NCI-H524 (cell line): ENCODE measurements at regions not wholly inside any gene's neighbourhood (a gene's known extent, or its start where the extent isn't known, plus 50 kb on each side); places are given as distances from the start of the nearest gene placed in this dataset.
A peak's percentile ranks its signal among the peaks of the same experiment; 100 is the strongest.

Experiments used
- DNase-seq, 2 experiments: peaks; one replicate each; lab custom pipeline; 2025; lab: John Stamatoyannopoulos, UW

- no peak for DNase-seq
Measured at GRCh38 chr2:226680719-226681118, 118.9 kb downstream of the IRS1 start.

DNA sequence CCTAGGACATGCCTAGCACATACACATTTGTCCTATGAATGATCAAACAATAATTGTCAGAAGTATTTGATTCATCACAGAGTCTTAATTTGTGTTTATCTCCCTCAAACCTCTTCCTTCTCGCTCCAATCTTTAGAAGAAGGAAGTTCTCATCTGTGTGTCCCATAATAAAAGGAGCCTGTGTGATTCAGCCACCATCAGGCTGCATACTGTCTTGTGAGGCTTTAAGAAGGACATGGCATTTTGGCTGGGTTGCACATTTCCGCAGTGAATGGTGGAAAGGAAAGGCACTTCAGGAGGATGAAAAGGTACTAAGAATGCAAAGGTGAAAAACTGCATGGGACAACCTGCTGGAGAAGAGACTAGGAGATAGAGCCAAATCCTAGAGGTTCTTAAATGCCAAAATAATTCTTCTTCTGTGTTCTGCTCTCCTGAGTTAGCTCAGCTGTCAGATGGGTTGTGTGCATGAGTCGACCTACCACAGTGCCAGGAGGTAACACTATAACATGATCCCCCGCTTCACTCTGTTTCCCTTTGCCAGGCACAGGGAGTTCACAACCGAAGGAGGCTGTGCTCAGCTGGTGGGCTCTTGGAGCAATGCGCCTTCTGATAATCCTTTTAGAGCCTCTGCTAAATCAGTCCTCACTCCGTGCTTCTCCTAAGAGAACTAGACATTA is 120.1 kb downstream of the IRS1 start:
- DNase-seq = peak in 1 of 2 experiments; percentile 31

- no peak for DNase-seq
Measured at GRCh38 chr2:226678422-226678821, 121.2 kb downstream of the IRS1 start.

DNA sequence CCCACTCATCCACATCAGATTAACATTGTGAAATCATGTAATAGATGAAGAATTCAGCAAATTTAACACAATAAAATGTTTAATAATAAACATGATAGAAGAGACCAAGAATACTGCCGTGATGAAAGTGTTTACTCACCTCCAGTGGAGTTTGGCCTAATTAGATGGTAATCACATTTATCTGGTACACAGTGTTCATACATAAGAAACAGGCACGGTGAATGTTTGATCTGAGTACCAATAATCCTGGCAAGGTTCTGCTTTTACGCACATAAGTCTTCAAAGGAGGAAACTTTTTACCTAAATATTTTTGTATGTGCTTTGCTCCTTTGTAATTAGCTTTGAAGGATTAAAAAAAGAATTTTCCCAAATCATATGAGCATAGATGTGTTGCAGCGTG is 122.5 kb downstream of the IRS1 start:
- no peak for DNase-seq

DNA sequence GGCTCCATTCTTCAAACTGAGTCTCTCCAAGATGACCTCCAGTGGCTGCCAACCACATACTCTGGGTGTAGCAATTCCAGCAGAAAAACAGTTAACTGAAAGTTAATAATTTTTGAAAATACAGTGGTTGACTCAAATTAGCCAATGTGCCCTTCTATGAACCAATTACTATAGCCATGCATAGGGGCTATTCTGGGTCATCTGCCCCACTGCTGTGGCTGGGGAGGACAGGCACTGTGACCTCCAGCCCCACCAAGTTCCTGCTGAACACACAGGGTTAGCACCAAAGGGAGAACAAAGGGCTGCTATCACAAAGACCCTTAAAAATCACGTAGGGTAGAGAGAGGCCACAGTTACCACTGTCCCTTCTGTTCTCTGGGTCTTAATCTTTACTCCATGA is 123.0 kb downstream of the IRS1 start:
- DNase-seq = no peak

GRCh38 chr2:226674123-226674522 is 125.5 kb downstream of the IRS1 start:
- no peak for DNase-seq

- DNase-seq = no peak
Measured at GRCh38 chr2:226673314-226673723, 126.3 kb downstream of the IRS1 start.

GRCh38 chr2:226671141-226671676 is 128.4 kb downstream of the IRS1 start:
- DNase-seq = peak in 1 of 2 experiments; percentile 42

GRCh38 chr2:226669905-226670304 is 129.7 kb downstream of the IRS1 start:
- no peak for DNase-seq

GRCh38 chr2:226669249-226669648 is 130.4 kb downstream of the IRS1 start:
- no peak for DNase-seq

DNA sequence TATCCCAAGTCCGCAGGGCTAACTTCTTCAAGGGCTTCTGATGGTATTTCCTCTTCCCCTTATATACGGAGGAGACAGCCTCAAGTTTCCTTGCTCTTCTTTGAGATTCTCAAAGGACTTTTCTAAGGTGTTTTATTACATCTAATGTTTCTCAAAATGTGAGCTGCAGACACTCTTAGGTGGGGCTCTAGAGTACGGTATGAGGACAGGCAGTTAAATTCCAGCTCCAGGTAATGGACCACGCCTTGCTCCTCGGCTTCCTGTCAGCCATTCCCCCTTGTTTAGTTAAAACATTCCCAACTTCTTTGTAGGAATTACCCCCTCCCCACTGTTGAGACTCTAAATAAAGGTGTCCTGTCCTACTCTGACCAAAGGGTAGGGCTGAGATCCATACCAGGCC is 131.9 kb downstream of the IRS1 start:
- no peak for DNase-seq

GRCh38 chr2:226665306-226665831 is 134.3 kb downstream of the IRS1 start:
- no peak for DNase-seq

- DNase-seq = no peak
Measured at GRCh38 chr2:226664661-226665060, 135.0 kb downstream of the IRS1 start.

DNA sequence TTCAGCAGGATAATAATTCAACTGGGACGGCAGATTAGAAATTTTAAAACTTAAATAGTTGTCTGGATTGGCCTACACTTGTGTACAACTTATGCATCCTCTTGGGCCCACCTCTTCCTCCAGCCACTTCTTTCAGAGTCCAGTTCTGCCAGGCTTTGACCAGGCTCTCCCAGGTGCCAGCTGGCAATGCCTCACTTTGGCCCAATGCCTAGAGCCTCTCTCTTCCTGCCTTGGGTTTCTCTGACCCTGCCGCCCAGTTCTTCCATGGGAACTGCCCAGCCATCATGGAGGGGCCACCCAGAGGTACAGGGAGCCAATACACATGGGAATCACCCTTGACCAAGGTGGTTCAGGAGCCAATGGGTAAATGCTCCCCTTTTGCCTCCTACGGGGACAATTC is 135.5 kb downstream of the IRS1 start:
- no peak for DNase-seq

GRCh38 chr2:226661789-226662545 is 137.7 kb downstream of the IRS1 start:
- DNase-seq = no peak

- DNase-seq = peak in 1 of 2 experiments; percentile 60
Measured at GRCh38 chr2:226660526-226660925, 139.1 kb downstream of the IRS1 start.

DNA sequence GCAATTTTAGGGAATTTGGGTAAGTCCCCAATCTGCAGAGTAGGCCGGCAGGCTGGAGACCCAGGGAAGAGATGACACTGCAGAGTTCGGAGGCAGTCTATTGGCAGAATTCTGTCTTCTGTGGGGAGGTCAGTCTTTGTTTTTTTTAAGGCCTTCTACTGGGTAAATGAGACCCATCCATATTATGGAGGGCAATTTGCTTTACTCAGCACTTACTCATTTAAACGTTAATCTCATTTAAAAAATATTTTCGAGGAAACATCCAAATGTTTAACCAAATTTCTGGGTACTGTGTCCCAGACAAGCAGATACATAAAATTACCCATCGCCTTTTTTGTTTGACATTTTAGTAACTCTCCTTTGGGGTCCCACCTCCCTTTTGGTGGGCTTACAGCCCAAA is 139.5 kb downstream of the IRS1 start:
- DNase-seq = no peak

GRCh38 chr2:226659410-226659809 is 140.2 kb downstream of the IRS1 start:
- DNase-seq = no peak

- no peak for DNase-seq
Measured at GRCh38 chr2:226658555-226658954, 141.1 kb downstream of the IRS1 start.

GRCh38 chr2:226657340-226658053 is 142.1 kb downstream of the IRS1 start:
- DNase-seq = no peak

- no peak for DNase-seq
Measured at GRCh38 chr2:226656367-226656766, 143.3 kb downstream of the IRS1 start.

DNA sequence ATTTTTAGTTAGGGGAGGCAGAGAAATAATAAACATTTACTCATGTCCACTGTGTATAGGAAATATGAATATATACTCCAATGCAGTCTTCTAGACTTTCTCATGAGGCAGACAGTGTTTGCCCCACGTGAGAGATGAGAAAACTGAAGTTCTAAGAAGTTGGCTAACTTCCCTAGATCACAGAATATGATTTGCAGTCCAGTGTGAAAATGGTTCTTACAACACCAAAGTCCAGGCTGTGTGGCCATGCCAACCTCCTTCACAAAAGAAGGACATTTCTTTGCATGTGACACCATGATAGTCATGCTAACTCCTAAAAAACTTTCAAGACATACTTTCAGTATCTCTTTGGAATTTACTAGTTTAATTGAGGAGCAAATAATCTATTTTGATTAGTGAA is 143.7 kb downstream of the IRS1 start:
- DNase-seq = no peak
